Panc1 (cell line): ENCODE measurements at regions not wholly inside any gene's neighbourhood (a gene's known extent, or its start where the extent isn't known, plus 50 kb on each side); places are given as distances from the start of the nearest gene placed in this dataset.

Experiments used
- ATAC-seq: fragments of 200-7000 bp; cut with Tn5 transposase; 2 replicates; pipeline ENCODE4 v1.9.1; 2020; ENCODE audit warnings: mild to moderate bottlenecking, moderate library complexity
- BruUV-seq: library from RNA; stranded (reverse); fragments of 400-500 nt; replicated peaks from 2 replicates; lab custom pipeline; 2021; lab: Mats Ljungman, UMichigan
- CTCF ChIA-PET: fragments of 300-600 bp; sonication (Branson Sonifier 250); formaldehyde crosslinking; loops from one replicate; lab custom pipeline; 2022; ENCODE audit warnings: antibody characterized with exemption; lab: Charles Lee
- POLR2A ChIA-PET: fragments of 300-600 bp; sonication (Branson Sonifier 250); formaldehyde crosslinking; loops from one replicate; lab custom pipeline; 2022; ENCODE audit warnings: antibody characterized with exemption; lab: Charles Lee
- DNase-seq: peaks from one replicate; pipeline ENCODE4 v3.0.0-alpha.2; 2010; ENCODE audit warnings: low read depth, low spot score
- H3K27ac ChIP-seq: 2 replicates; pipeline ENCODE4 v1.5.1; 2011; ENCODE audit warnings: mild to moderate bottlenecking, low read length, inconsistent platforms
- H3K27me3 ChIP-seq: fragments of 200-500 bp; sonication (Bioruptor generic); 2 replicates; pipeline ENCODE4 v1.6.0; 2014; ENCODE audit warnings: low read length, inconsistent platforms; ENCODE audit not compliant: control insufficient read depth, insufficient read depth
- H3K36me3 ChIP-seq: fragments of 200-500 bp; sonication (Bioruptor generic); 2 replicates; pipeline ENCODE4 v1.5.1; 2014; ENCODE audit warnings: inconsistent platforms, mild to moderate bottlenecking, low read length, moderate library complexity; ENCODE audit not compliant: control insufficient read depth, insufficient read depth
- H3K4me1 ChIP-seq: 2 replicates; pipeline ENCODE4 v1.5.1; 2011; ENCODE audit warnings: inconsistent platforms, mild to moderate bottlenecking, low read length, moderate library complexity; ENCODE audit not compliant: control insufficient read depth, insufficient read depth
- H3K4me3 ChIP-seq, 2 experiments: 2 replicates each; pipeline ENCODE4 v1.5.1; 2011 to 2012; ENCODE audit warnings: low read depth in 2 of 2, low read length in 2 of 2, mild to moderate bottlenecking in 2 of 2, inconsistent platforms in 1 of 2, moderate library complexity in 1 of 2
- H3K9me3 ChIP-seq: fragments of 200-500 bp; sonication (Bioruptor generic); 2 replicates; pipeline ENCODE4 v1.5.1; 2014; ENCODE audit warnings: low read depth, mild to moderate bottlenecking, inconsistent platforms, low read length, moderate library complexity; ENCODE audit not compliant: control insufficient read depth, insufficient read depth
- POLR2AphosphoS5 ChIP-seq: IDR thresholded peaks from 2 replicates; pipeline ENCODE4 v1.6.1; 2012; ENCODE audit warnings: mild to moderate bottlenecking, low read depth, low read length, moderate library complexity
- SIN3A ChIP-seq: IDR thresholded peaks from 2 replicates; pipeline ENCODE4 v1.6.1; 2012; ENCODE audit warnings: low read depth, mild to moderate bottlenecking, low read length, moderate library complexity, borderline replicate concordance; ENCODE audit not compliant: insufficient read depth
- TCF7L2 ChIP-seq: IDR thresholded peaks from 2 replicates; pipeline ENCODE4 v1.6.1; 2011; ENCODE audit warnings: mild to moderate bottlenecking, low read depth, low read length, inconsistent platforms
- in situ Hi-C: cut with HindIII; loops from 2 replicates; pipeline ENCODE4 v1.10.0; 2016; ENCODE audit warnings: low sequenced_read_pairs, low pct_unique_long_range_greater_than_20kb
- intact Hi-C: fragments of 100-400 bp; cut with micrococcal nuclease; formaldehyde crosslinking; loops from one replicate; pipeline ENCODE4 v1.10.0; 2022; ENCODE audit not compliant: unreplicated experiment
- TF ChIP-seq, protein P1 (sequence below), 2 experiments: IDR thresholded peaks; 2 replicates each; pipeline ENCODE4 v1.6.1; 2011 to 2012; ENCODE audit warnings: low read depth in 2 of 2, control low read depth in 1 of 2, low read length in 1 of 2, mild to moderate bottlenecking in 1 of 2, moderate library complexity in 1 of 2; ENCODE audit not compliant: insufficient read depth in 1 of 2
- TF ChIP-seq, protein P2 (sequence below): fragments of 450-650 bp; IDR thresholded peaks from 2 replicates; pipeline ENCODE4 v1.5.1; 2017; ENCODE audit warnings: mild to moderate bottlenecking

DNA sequence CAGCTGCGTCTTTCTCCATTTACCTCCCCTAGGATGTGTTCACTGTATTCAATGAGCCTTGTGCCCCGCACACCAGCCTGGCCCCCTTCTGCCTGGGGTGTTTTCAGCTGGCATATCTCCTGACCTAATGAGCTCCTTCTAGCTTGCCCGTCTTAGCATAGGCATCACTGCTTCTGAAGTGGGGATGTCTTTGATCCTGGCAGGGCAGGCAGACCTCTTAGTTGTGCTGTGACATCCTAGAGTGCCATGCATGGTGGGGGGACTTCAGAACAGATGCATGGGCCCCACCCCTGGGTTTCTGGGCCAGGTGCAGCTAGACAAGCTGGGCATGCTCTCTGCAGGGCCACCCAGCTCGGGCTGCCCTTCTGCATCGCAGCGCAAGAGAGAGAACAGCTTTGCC lies 172.7 kb downstream of the GADD45G start:
- DNase-seq, result no peak
- ATAC-seq, result no peak
- Histone ChIP-seq H3K4me3 (no peak overlapping the region), H3K4me1 (no peaks in the 10 kb centered on the region), H3K27ac (no peak overlapping the region), H3K27me3 (no peaks in the 10 kb centered on the region), H3K9me3 (no peaks in the 10 kb centered on the region), H3K36me3 (no peaks in the 10 kb centered on the region)
- BruUV-seq, result no TSS peak
- in situ Hi-C loops, result no loop called here
- POLR2A ChIA-PET, result no interaction called here
- intact Hi-C loops, result no loop called here
- TF ChIP-seq, protein P1, sequence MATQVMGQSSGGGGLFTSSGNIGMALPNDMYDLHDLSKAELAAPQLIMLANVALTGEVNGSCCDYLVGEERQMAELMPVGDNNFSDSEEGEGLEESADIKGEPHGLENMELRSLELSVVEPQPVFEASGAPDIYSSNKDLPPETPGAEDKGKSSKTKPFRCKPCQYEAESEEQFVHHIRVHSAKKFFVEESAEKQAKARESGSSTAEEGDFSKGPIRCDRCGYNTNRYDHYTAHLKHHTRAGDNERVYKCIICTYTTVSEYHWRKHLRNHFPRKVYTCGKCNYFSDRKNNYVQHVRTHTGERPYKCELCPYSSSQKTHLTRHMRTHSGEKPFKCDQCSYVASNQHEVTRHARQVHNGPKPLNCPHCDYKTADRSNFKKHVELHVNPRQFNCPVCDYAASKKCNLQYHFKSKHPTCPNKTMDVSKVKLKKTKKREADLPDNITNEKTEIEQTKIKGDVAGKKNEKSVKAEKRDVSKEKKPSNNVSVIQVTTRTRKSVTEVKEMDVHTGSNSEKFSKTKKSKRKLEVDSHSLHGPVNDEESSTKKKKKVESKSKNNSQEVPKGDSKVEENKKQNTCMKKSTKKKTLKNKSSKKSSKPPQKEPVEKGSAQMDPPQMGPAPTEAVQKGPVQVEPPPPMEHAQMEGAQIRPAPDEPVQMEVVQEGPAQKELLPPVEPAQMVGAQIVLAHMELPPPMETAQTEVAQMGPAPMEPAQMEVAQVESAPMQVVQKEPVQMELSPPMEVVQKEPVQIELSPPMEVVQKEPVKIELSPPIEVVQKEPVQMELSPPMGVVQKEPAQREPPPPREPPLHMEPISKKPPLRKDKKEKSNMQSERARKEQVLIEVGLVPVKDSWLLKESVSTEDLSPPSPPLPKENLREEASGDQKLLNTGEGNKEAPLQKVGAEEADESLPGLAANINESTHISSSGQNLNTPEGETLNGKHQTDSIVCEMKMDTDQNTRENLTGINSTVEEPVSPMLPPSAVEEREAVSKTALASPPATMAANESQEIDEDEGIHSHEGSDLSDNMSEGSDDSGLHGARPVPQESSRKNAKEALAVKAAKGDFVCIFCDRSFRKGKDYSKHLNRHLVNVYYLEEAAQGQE (IDR thresholded peaks at IDR 0.05; ENCODE audit: insufficient read depth in 1 of 2, low read depth in 2 of 2, low read length in 1 of 2), result no peak
- no peak for TF ChIP-seq POLR2AphosphoS5
- TF ChIP-seq, protein P2, sequence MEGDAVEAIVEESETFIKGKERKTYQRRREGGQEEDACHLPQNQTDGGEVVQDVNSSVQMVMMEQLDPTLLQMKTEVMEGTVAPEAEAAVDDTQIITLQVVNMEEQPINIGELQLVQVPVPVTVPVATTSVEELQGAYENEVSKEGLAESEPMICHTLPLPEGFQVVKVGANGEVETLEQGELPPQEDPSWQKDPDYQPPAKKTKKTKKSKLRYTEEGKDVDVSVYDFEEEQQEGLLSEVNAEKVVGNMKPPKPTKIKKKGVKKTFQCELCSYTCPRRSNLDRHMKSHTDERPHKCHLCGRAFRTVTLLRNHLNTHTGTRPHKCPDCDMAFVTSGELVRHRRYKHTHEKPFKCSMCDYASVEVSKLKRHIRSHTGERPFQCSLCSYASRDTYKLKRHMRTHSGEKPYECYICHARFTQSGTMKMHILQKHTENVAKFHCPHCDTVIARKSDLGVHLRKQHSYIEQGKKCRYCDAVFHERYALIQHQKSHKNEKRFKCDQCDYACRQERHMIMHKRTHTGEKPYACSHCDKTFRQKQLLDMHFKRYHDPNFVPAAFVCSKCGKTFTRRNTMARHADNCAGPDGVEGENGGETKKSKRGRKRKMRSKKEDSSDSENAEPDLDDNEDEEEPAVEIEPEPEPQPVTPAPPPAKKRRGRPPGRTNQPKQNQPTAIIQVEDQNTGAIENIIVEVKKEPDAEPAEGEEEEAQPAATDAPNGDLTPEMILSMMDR, result no peak
- TF ChIP-seq TCF7L2, result no peak
- TF ChIP-seq SIN3A, result no peak
- CTCF ChIA-PET, result no interaction called here

DNA sequence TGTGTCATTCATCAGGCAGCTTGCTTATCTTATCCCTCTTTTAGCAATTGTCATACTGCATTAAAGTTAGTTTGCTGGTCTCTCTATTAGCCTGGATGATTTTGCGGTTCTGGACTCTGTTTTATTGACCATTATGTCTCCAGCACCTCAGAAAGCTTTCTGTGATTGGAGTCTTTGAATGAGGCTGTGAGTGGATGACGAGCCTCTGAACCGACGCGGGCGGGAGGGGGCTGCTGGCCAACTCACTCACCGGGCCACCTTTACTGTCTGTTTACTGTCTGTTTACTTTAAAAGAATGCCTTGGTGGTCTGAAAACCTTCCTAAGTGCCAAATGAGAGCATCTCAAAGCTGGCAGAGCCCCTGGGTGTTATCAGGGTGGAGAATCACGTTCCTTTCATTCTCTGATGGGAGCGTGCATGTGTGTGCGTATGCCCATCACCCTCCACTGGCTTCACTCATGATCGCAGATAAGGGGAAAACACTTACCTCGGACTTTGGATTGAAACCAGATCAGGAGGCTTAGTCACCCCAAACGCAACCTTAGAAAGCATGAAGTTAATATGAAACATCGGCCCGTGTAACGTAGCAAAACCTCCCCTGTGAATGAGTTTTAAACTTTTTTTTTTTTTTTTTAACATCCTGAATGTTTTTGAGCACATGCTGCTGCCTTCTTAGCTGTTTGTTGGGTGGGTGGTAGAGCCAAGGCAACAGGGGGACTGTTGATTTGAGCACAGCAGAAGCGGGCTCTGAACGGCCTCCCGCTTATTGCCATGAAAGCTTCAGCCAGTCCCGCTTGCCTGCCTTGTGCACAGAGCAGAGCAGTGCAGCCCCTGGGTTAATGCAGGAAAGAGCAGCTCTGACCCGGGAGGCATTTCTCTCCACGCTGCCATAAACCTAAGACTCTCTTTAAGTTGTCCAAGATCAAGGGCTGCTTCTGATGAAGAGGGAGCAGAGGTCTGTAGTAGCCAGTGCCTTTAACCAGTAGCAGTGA lies 173.6 kb downstream of the GADD45G start:
- TF ChIP-seq TCF7L2, result no peak
- TF ChIP-seq, protein P1 (IDR thresholded peaks at IDR 0.05; ENCODE audit: insufficient read depth in 1 of 2, low read depth in 2 of 2, low read length in 1 of 2), result no peak
- no peak for TF ChIP-seq POLR2AphosphoS5
- TF ChIP-seq, protein P2, result no peak
- no peaks in the 10 kb centered on the region for H3K27me3 ChIP-seq
- no peaks in the 10 kb centered on the region for H3K9me3 ChIP-seq
- no peak overlapping the region for H3K27ac ChIP-seq
- H3K36me3 ChIP-seq, result no peaks in the 10 kb centered on the region
- no peak for ATAC-seq
- in situ Hi-C loops (no loop called here), intact Hi-C loops (no loop called here)
- no peak for DNase-seq
- ChIA-PET POLR2A (no interaction called here), CTCF (no interaction called here)
- no peak overlapping the region for H3K4me3 ChIP-seq
- no TSS peak for BruUV-seq
- no peaks in the 10 kb centered on the region for H3K4me1 ChIP-seq
